AG04450 (cell line): ENCODE measurements at regions not wholly inside any gene's neighbourhood (a gene's known extent, or its start where the extent isn't known, plus 50 kb on each side); places are given as distances from the start of the nearest gene placed in this dataset.

Experiments
- CTCF ChIA-PET: fragments of 300-600, 350-600 bp; formaldehyde crosslinking; extraction: SDS; loops from one replicate; lab custom pipeline; 2022; ENCODE audit warnings: antibody characterized with exemption, inconsistent platforms; lab: Charles Lee
- POLR2A ChIA-PET: fragments of 350-600 bp; formaldehyde crosslinking; extraction: SDS; loops from one replicate; lab custom pipeline; 2021; ENCODE audit warnings: antibody characterized with exemption, inconsistent platforms; lab: Yijun Ruan, JAX
- DNase-seq: peaks from one replicate; pipeline ENCODE4 v3.0.0-alpha.2; 2011; ENCODE audit warnings: low read depth, low spot score
- H3K27ac ChIP-seq: one replicate; pipeline ENCODE4 v1.5.1; 2012; ENCODE audit warnings: low read depth, low read length, control low read depth
- H3K27me3 ChIP-seq: one replicate; pipeline ENCODE4 v1.6.0; 2012; ENCODE audit warnings: low read length; ENCODE audit not compliant: control insufficient read depth, insufficient read depth
- H3K4me3 ChIP-seq: 2 replicates; pipeline ENCODE4 v1.5.1; 2011; ENCODE audit warnings: mild to moderate bottlenecking, low read depth, low read length, control low read depth
- H3K9me3 ChIP-seq: 2 replicates; pipeline ENCODE4 v1.5.1; 2012; ENCODE audit warnings: low read length; ENCODE audit not compliant: control insufficient read depth, insufficient read depth
- TF ChIP-seq, protein P1 (sequence below): IDR thresholded peaks from 2 replicates; pipeline ENCODE4 v1.5.1; 2011; ENCODE audit warnings: low read depth, low read length, control low read depth, inconsistent platforms

DNA sequence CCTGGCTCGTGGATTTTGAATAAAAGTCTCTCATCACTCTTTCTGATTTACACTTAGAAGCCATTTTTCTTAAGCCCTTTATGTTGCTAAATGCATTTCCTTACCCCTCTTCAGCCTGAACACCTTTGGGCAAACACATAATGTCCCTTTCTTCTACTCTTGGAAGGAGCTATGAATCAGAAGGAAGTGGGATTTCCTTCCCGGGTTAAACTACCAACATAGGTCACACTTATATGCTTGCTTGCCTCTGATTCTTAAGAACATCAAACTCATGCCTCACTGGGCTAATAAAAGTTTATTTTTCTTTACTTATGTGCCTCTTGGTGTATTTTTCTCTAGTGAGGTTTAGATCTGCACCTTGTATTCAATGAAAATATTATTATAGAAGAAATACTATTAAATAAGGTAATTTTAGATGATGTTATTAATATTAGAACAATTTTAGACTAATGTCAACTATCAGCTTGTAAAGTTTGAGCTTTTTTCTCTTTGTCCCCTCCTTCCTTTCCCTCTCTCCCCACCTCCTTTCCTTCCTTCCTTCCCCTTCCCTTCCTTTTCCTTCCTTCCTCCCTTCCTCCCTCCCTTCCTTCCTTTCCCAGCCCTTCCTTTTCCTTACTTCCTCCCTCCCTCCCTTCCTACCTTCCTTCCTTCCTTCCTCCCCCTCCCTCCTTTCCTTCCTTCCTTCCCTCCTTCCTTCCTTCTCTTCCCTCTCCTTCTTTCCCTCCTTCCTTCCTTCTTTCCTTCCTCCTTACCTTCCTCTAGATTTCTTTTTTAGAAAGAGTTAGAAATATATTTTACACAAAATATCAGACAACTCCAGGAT, 66.5 kb upstream of the KCNJ6 start:
- Histone ChIP-seq H3K9me3 (no peaks in the 10 kb centered on the region), H3K27me3 (peaks cover 12% of the 10 kb centered on the region), H3K27ac (no peak overlapping the region), H3K4me3 (no peak overlapping the region)
- ChIA-PET POLR2A (no interaction called here), CTCF (interaction anchor here (0.6 kb wide), 1 partner anchor 156 kb away, joined by 3 read pairs; no protein-coding TSS in a partner anchor)
- TF ChIP-seq, protein P1, sequence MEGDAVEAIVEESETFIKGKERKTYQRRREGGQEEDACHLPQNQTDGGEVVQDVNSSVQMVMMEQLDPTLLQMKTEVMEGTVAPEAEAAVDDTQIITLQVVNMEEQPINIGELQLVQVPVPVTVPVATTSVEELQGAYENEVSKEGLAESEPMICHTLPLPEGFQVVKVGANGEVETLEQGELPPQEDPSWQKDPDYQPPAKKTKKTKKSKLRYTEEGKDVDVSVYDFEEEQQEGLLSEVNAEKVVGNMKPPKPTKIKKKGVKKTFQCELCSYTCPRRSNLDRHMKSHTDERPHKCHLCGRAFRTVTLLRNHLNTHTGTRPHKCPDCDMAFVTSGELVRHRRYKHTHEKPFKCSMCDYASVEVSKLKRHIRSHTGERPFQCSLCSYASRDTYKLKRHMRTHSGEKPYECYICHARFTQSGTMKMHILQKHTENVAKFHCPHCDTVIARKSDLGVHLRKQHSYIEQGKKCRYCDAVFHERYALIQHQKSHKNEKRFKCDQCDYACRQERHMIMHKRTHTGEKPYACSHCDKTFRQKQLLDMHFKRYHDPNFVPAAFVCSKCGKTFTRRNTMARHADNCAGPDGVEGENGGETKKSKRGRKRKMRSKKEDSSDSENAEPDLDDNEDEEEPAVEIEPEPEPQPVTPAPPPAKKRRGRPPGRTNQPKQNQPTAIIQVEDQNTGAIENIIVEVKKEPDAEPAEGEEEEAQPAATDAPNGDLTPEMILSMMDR: no peak
- DNase-seq: no peak

DNA sequence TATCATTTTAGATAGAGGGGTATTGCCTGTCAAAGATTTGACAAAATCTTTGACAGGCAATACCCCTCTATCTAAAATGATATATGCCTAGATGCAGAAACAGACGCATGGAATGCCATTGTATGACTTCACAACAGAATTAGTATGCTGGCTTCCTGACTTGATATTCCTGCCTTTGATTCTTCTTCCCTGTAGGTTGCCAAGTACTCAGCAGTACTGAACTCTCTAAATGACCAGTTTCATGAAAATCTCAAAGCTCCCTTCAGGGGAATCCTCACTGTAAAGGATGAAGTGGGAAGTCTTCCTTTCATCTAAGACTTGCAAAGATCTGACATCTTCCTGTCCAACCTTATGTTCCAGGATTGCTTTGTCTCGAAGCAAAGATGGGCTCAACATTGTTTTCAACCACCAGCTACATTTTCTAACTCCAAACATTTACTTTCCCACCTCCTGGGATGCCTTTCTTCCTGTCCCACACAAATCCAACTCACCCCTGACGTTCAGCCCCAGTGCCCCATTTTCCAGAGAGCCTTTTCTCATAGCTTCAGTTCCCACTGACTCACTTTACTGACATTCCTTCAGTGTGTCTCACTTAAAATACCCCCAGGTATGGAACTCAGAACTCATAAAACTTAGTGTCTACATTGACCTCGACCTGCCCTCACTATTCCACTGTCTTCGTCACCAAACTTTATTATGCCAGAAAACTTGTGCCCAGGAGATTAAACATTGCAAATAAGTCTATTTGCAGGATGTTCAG, 67.3 kb upstream of the KCNJ6 start:
- TF ChIP-seq, protein P1: no peak
- Histone ChIP-seq H3K9me3 (no peaks in the 10 kb centered on the region), H3K27me3 (peaks cover 12% of the 10 kb centered on the region), H3K4me3 (no peak overlapping the region), H3K27ac (no peak overlapping the region)
- POLR2A ChIA-PET: no interaction called here
- DNase-seq: no peak
- CTCF ChIA-PET: no interaction called here

DNA sequence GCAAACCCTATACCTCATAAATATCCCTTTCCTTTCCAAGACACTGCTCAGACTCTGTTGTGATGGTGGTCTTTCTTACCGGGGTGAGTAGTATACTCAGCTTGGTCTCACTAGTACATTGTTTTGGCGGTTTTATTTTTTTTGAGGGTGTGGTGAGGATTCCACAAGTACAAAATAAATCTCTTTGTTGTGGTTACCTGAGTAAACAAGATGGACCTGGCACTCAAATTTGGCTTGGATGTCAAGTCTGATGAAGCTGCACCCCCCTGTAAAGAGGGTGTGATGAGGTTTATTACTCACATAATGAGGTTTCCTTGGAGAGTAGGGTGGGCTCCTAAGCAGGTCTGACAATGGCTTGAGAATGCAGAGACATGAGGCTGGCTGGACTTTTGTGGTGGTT, 68.2 kb upstream of the KCNJ6 start:
- ChIA-PET CTCF (no interaction called here), POLR2A (no interaction called here)
- H3K27me3 ChIP-seq: peaks cover 8% of the 10 kb centered on the region
- no peak for DNase-seq
- TF ChIP-seq, protein P1: no peak
- no peaks in the 10 kb centered on the region for H3K9me3 ChIP-seq
- no peak overlapping the region for H3K4me3 ChIP-seq
- no peak overlapping the region for H3K27ac ChIP-seq

DNA sequence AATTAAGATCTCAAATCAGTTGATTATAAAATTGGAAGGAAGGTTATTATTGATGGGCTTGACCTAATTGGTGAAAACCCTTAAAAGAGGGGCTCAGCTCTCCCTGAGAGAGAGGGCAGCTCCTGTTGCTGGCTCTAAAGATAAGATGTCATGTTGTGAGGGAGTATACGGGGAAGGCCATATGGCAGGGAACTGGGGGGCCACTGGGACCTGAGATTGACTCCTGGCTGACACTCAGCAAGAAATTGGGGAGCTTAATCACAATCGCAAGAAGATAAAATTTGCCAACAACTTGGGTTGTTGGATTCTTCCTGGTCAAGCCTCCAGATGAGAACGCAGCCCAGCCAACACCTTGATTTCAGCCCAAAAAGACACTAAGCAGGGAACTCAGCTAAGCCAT, 69.7 kb upstream of the KCNJ6 start:
- Histone ChIP-seq H3K27me3 (peaks cover 6% of the 10 kb centered on the region), H3K9me3 (no peaks in the 10 kb centered on the region), H3K4me3 (no peak overlapping the region), H3K27ac (no peak overlapping the region)
- DNase-seq: no peak
- CTCF ChIA-PET: interaction anchor here (1.9 kb wide), 1 partner anchor 274 kb away, joined by 5 read pairs; no protein-coding TSS in a partner anchor
- POLR2A ChIA-PET: no interaction called here
- TF ChIP-seq, protein P1: no peak
